GM12865 (cell line): ENCODE measurements at regions not wholly inside any gene's neighbourhood (a gene's known extent, or its start where the extent isn't known, plus 50 kb on each side); places are given as distances from the start of the nearest gene placed in this dataset.

ENCODE experiments used
- DNase-seq: peaks from one replicate; pipeline ENCODE4 v3.0.0; 2010; ENCODE audit warnings: low read depth
- H3K4me3 ChIP-seq: 2 replicates; pipeline ENCODE4 v1.5.1; 2011; ENCODE audit warnings: mild to moderate bottlenecking, low read depth, low read length, control low read depth
- CTCF ChIP-seq: IDR thresholded peaks from 2 replicates; pipeline ENCODE4 v1.5.1; 2011; ENCODE audit warnings: low read length, control low read depth, low read depth, inconsistent platforms; ENCODE audit not compliant: insufficient read depth; ENCODE audit errors: missing control alignments

GRCh38 chr6:106907754-106908153 is 66.8 kb downstream of the CD24 start:
- no peak for DNase-seq
- H3K4me3 ChIP-seq = no peak overlapping the region
- TF ChIP-seq CTCF = no peak

GRCh38 chr6:106906232-106906631 is 68.3 kb downstream of the CD24 start:
- TF ChIP-seq CTCF = no peak
- no peak overlapping the region for H3K4me3 ChIP-seq
- no peak for DNase-seq

GRCh38 chr6:106903299-106903698 is 71.2 kb downstream of the CD24 start:
- no peak for TF ChIP-seq CTCF
- DNase-seq = no peak
- no peak overlapping the region for H3K4me3 ChIP-seq

- no peak for DNase-seq
- no peak for TF ChIP-seq CTCF
- H3K4me3 ChIP-seq = no peak overlapping the region
Observed at GRCh38 chr6:106901062-106901461, 73.5 kb downstream of the CD24 start.

- DNase-seq = no peak
- H3K4me3 ChIP-seq = no peak overlapping the region
- no peak for TF ChIP-seq CTCF
Observed at GRCh38 chr6:106899697-106900096, 74.8 kb downstream of the CD24 start.

GRCh38 chr6:106897580-106897979 is 76.9 kb downstream of the CD24 start:
- no peak for TF ChIP-seq CTCF
- no peak for DNase-seq
- no peak overlapping the region for H3K4me3 ChIP-seq

GRCh38 chr6:106895703-106896040 is 78.9 kb downstream of the CD24 start:
- DNase-seq = no peak
- TF ChIP-seq CTCF = no peak
- H3K4me3 ChIP-seq = no peak overlapping the region
